HUES48 (cell line): ENCODE measurements at regions not wholly inside any gene's neighbourhood (a gene's known extent, or its start where the extent isn't known, plus 50 kb on each side); places are given as distances from the start of the nearest gene placed in this dataset.

ENCODE experiments used
- H3K27ac ChIP-seq: one replicate; pipeline ENCODE4 v1.7.0; 2013; ENCODE audit warnings: low read depth, low read length, inconsistent platforms
- H3K27me3 ChIP-seq: 2 replicates; pipeline ENCODE4 v1.6.1; 2013; ENCODE audit warnings: mild to moderate bottlenecking, low read length; ENCODE audit not compliant: control insufficient read depth, insufficient read depth
- H3K36me3 ChIP-seq: 2 replicates; pipeline ENCODE4 v1.6.1; 2013; ENCODE audit warnings: low read length; ENCODE audit not compliant: control insufficient read depth, insufficient read depth
- H3K4me1 ChIP-seq: 2 replicates; pipeline ENCODE4 v1.6.1; 2013; ENCODE audit warnings: mild to moderate bottlenecking, low read length; ENCODE audit not compliant: control insufficient read depth, insufficient read depth
- H3K4me3 ChIP-seq: 2 replicates; pipeline ENCODE4 v1.5.1; 2013; ENCODE audit warnings: mild to moderate bottlenecking, low read depth, low read length
- H3K9ac ChIP-seq: 2 replicates; pipeline ENCODE4 v1.6.1; 2013; ENCODE audit warnings: mild to moderate bottlenecking, low read depth, low read length, moderate library complexity
- H3K9me3 ChIP-seq: 2 replicates; pipeline ENCODE4 v1.6.1; 2013; ENCODE audit warnings: low read length; ENCODE audit not compliant: control insufficient read depth, insufficient read depth

DNA sequence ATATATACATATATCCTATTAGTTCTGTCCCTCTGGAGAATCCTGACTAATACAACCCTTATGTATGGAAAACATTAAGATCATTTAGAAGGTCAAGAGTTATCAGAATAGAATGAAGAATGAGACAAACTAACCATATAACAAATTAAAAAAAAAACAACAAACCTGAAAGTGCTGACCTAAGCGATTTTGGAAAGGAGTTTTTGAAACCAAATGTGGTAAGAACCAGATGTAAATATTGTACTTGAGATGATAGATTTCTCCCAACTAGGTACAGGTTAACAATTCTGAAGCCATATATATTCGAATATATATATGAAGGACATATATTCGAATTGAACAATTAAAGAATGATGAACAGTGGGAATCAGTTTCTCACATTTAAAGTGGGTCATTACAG lies 917.8 kb upstream of the SLC39A10 start:
- no peak overlapping the region for H3K27ac ChIP-seq
- no peaks in the 10 kb centered on the region; the same call in 1 of the 2 replicates for H3K9me3 ChIP-seq
- H3K9ac ChIP-seq: no peak overlapping the region
- H3K4me3 ChIP-seq: no peak overlapping the region
- H3K36me3 ChIP-seq: no peaks in the 10 kb centered on the region
- no peaks in the 10 kb centered on the region for H3K27me3 ChIP-seq
- no peaks in the 10 kb centered on the region for H3K4me1 ChIP-seq

DNA sequence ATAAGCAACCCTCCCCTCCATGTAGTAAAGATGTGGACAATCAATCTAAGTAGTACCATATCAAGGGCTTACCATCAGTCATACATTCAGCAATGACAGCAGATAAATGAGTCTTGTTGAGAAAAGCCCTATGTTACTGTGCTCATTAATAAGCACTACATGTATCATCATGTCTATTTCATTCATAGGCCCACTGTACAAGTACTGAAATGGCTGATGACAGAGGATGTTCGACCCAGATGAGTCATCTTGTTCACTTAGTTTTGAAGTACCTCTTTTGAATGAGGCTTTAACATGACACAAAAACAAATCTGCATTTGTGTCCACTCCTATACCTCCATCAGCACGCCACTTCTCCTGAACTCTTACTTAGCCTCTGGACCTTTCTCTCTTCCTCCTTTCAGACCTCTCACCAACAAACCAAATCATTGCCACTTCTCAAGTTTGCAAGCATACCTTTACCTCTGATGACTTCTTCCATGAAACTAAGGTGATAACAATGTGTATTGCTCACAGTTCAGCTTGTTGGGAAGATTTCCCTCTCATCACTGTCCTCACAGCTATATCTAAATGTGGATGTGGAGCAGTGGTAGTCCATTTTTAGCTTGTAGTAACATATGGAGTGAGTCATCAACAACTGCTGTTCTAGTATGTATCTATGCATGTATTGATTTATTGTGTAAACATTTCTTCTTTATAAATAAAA lies 921.0 kb upstream of the SLC39A10 start:
- no peaks in the 10 kb centered on the region for H3K36me3 ChIP-seq
- no peak overlapping the region for H3K4me3 ChIP-seq
- H3K27ac ChIP-seq: no peak overlapping the region
- H3K4me1 ChIP-seq: no peaks in the 10 kb centered on the region
- H3K27me3 ChIP-seq: no peaks in the 10 kb centered on the region
- no peak overlapping the region for H3K9ac ChIP-seq
- no peaks in the 10 kb centered on the region; the same call in 1 of the 2 replicates for H3K9me3 ChIP-seq

DNA sequence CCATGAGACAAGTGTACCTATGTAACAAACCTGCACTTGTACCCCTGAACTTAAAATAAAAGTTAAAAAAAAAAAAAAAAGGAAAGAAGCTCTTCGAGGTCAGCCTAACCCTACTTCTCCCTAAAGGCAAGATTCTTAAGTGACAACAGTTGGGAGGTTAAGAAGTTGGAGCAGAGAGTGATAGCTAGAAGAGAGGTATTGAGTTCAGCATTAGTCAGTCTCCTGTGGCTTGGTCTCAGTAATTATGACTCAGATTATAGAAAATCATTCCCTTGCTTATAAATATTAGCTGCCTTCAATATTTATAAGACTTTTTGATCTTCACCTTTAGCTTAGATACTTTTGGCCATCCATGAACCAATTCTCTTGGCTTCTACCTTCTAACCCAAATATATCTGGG lies 926.8 kb upstream of the SLC39A10 start:
- H3K4me3 ChIP-seq: no peak overlapping the region
- no peak overlapping the region for H3K27ac ChIP-seq

DNA sequence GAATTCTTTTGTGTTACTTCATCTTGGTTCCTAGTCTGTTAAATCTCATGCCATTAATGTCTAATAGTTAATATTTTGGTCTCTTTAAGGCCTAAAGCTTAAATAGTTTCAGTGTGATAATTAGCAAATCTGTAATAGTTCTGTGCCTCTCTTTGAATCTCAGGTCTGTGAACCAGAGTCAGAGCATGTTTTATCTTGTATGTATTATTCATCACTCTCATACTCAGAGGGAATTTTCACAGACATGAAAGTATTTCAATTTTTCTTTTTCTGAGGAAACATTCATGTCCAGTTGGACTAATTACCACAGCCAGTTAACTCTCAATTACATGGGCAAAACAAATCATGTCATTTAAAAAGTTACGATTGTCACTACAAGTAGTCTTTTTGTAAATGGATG lies 931.9 kb upstream of the SLC39A10 start:
- Histone ChIP-seq H3K36me3 (no peaks in the 10 kb centered on the region), H3K9ac (no peak overlapping the region), H3K4me1 (no peaks in the 10 kb centered on the region), H3K27me3 (no peaks in the 10 kb centered on the region), H3K9me3 (no peaks in the 10 kb centered on the region), H3K27ac (no peak overlapping the region), H3K4me3 (no peak overlapping the region)

More for the DNA sequence above, 926.8 kb upstream of the SLC39A10 start:
- H3K36me3 ChIP-seq: no peaks in the 10 kb centered on the region
- no peak overlapping the region for H3K9ac ChIP-seq
- no peaks in the 10 kb centered on the region for H3K9me3 ChIP-seq
- no peaks in the 10 kb centered on the region for H3K27me3 ChIP-seq
- H3K4me1 ChIP-seq: no peaks in the 10 kb centered on the region

DNA sequence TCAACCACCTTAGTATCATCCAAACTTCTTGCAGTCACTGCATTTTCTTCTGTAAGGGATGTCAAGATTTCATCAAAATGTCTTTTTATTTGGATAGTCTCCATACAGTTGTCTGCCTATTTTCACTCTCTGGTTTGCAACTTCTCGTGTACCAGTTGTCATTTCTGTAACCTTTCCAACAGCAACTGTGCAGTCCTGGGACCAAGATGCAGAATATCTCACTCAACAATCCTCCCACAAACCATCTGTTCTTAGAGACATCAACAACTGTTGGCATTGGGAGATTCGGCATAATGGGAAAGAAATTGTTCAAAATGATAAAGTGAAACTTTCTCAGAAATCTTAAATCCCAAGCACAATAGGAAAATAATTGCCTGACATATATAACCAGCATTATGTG lies 933.6 kb upstream of the SLC39A10 start:
- no peak overlapping the region for H3K4me3 ChIP-seq

DNA sequence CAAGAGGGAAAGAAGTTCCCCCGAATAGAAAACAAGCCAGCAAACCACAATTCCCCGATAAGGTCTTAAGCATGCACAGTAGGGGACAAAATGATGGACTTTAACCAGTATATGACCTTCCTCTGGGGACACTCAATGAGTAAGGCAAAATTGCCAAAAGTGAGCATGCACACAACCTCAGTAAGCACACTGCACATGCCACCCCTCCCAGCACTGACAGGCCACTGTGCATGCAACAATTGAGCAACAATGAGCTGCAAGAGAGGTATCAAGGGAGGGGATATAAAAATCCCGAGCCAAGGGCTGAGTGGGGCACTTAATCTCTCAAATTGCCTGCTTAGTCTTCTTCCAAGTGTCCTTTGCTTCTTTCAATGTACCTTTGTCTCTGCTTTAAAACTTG lies 935.8 kb upstream of the SLC39A10 start:
- H3K4me3 ChIP-seq: no peak overlapping the region
- H3K36me3 ChIP-seq: no peaks in the 10 kb centered on the region
- H3K4me1 ChIP-seq: no peaks in the 10 kb centered on the region
- no peak overlapping the region for H3K27ac ChIP-seq
- H3K27me3 ChIP-seq: no peaks in the 10 kb centered on the region
- no peak overlapping the region for H3K9ac ChIP-seq
- H3K9me3 ChIP-seq: no peaks in the 10 kb centered on the region

More for the DNA sequence above, 933.6 kb upstream of the SLC39A10 start:
- no peaks in the 10 kb centered on the region for H3K9me3 ChIP-seq
- no peaks in the 10 kb centered on the region for H3K27me3 ChIP-seq
- no peak overlapping the region for H3K27ac ChIP-seq
- no peaks in the 10 kb centered on the region for H3K36me3 ChIP-seq
- no peak overlapping the region for H3K9ac ChIP-seq
- H3K4me1 ChIP-seq: no peaks in the 10 kb centered on the region

DNA sequence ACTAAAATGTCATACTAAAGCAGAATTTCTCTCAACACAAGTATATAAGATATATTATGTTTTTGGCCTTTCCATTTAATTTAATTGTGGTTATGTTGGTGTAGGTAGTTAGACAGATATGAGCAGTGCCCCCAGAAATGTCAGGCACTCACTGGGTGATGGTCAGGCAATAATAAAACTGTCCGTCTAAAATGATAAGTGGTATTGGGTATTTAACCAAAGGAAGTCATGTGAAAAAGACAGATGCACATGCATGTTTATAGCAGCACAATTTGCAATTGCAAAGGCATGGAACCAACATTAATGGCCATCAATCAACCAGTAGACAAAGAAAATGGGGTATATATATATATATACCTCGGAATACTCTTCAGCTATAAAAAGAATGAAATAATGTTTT lies 936.6 kb upstream of the SLC39A10 start:
- no peak overlapping the region for H3K9ac ChIP-seq

DNA sequence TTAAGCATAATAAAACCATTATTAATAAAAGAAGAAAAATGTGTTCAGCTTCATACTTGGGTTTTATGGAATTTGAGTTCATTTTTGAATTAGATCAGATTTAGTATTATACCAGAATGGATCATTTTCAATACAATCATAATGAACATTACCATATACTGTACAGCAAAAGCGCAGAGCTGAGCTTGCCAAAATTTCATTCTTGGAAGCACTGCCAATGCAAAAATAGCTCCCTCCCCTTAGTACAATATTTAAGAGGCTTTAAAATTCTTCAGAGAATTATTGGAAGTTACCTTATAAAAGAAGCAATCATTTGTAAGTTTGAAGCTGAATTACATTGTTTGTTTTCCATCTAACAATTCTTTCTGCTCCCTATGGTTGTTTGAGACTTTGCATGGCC lies 938.1 kb upstream of the SLC39A10 start:
- Histone ChIP-seq H3K4me1 (no peaks in the 10 kb centered on the region), H3K9me3 (no peaks in the 10 kb centered on the region), H3K4me3 (no peak overlapping the region), H3K27me3 (no peaks in the 10 kb centered on the region), H3K27ac (no peak overlapping the region), H3K36me3 (no peaks in the 10 kb centered on the region), H3K9ac (no peak overlapping the region)

More for the DNA sequence above, 936.6 kb upstream of the SLC39A10 start:
- no peaks in the 10 kb centered on the region for H3K9me3 ChIP-seq
- H3K4me1 ChIP-seq: no peaks in the 10 kb centered on the region
- H3K27me3 ChIP-seq: no peaks in the 10 kb centered on the region
- no peak overlapping the region for H3K27ac ChIP-seq
- no peaks in the 10 kb centered on the region for H3K36me3 ChIP-seq
- no peak overlapping the region for H3K4me3 ChIP-seq

DNA sequence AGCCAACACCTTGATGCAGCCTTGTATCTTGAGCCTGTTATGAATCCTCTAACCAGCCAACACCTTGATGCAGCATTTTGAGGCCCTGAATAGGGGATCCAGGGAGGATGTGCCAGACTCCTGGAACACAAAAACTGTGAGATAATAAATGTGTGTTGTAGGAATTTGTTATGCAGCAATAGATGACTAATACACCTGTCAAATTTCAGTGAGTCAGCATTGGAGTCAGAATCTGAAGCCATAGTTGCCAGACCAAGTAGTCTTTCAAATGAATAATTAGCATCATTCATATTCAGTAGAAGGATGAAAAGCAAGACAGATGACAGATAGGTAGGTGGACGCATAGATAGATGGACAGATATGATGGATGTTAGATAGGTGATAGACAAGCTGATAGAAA lies 942.5 kb upstream of the SLC39A10 start:
- Histone ChIP-seq H3K4me1 (no peaks in the 10 kb centered on the region), H3K9me3 (no peaks in the 10 kb centered on the region), H3K36me3 (no peaks in the 10 kb centered on the region), H3K27me3 (no peaks in the 10 kb centered on the region), H3K9ac (no peak overlapping the region), H3K4me3 (no peak overlapping the region), H3K27ac (no peak overlapping the region)

DNA sequence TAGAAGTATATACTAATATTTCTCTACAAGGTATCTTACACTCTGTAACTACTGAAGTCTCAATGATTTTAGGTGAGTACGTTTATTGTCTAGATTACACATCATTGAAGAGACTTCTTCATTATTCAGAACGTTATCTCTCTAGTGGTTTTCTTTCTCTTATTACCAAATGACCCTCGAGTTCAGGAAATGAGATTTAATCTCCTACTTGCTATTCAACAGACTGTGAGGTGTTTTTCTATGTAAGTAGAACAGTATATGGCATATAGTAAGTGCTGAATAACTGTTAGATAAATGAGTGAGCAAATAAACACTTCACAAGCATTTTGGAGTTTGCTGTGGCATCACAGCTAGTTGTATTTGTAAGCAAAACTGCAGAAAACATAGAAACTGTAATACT lies 947.2 kb upstream of the SLC39A10 start:
- H3K9ac ChIP-seq: no peak overlapping the region
- no peaks in the 10 kb centered on the region for H3K9me3 ChIP-seq
- no peak overlapping the region for H3K4me3 ChIP-seq
- H3K36me3 ChIP-seq: no peaks in the 10 kb centered on the region
- H3K27me3 ChIP-seq: no peaks in the 10 kb centered on the region
- H3K27ac ChIP-seq: no peak overlapping the region
- H3K4me1 ChIP-seq: no peaks in the 10 kb centered on the region

DNA sequence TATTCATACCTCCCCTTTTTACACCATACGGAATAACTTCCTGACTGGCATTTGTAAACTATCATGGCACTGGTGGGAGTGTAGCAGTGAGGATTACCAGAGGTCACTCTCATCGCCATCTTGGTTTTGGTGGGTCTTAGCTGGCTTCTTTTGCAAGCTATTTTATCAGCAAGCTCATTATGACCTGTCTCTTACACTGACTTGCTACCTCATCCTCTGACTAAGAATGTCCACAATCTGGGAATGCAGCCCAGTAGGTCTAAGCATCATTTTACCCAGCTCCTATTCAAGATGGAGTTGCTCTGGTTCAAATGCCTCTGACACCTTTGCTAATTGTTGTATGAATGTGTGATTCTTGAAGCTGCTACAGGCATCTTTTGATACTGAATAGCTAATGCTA lies 950.8 kb upstream of the SLC39A10 start:
- Histone ChIP-seq H3K9ac (no peak overlapping the region), H3K4me3 (no peak overlapping the region), H3K9me3 (no peaks in the 10 kb centered on the region), H3K27me3 (no peaks in the 10 kb centered on the region), H3K36me3 (no peaks in the 10 kb centered on the region), H3K27ac (no peak overlapping the region), H3K4me1 (no peaks in the 10 kb centered on the region)
